ENCODE measurements at regions not wholly inside any gene's neighbourhood (a gene's known extent, or its start where the extent isn't known, plus 50 kb on each side); places are given as distances from the start of the nearest gene placed in this dataset.

GRCh38 chr16:73883841-73884240 lies 412.8 kb upstream of the PSMD7 start:
- Histone ChIP-seq H3K27me3 (replicated peaks) (no peaks in the 10 kb centered on the region), H3K36me3 (replicated peaks) (no peaks in the 10 kb centered on the region), H3K4me3 (ENCODE audit: low read depth, low read length) (no peak overlapping the region), H3K27ac (no peak overlapping the region)
- in situ Hi-C loops (cut with HindIII; ENCODE audit: low pct_ligation_motif_present, low sequenced_read_pairs): no loop called here
- no peak for DNase-seq
- no peak for TF ChIP-seq CTCF (IDR thresholded peaks at IDR 0.05; ENCODE audit: low read depth, low read length, missing control alignments)

GRCh38 chr16:73883126-73883525 lies 413.5 kb upstream of the PSMD7 start:
- Histone ChIP-seq H3K27me3 (replicated peaks) (no peaks in the 10 kb centered on the region), H3K4me3 (ENCODE audit: low read depth, low read length) (no peak overlapping the region), H3K27ac (no peak overlapping the region), H3K36me3 (replicated peaks) (no peaks in the 10 kb centered on the region)
- no peak for TF ChIP-seq CTCF (IDR thresholded peaks at IDR 0.05; ENCODE audit: low read depth, low read length, missing control alignments)
- in situ Hi-C loops (cut with HindIII; ENCODE audit: low pct_ligation_motif_present, low sequenced_read_pairs): no loop called here
- DNase-seq: no peak

GRCh38 chr16:73882651-73883050 lies 414.0 kb upstream of the PSMD7 start:
- TF ChIP-seq CTCF (IDR thresholded peaks at IDR 0.05; ENCODE audit: low read depth, low read length, missing control alignments): no peak
- no peaks in the 10 kb centered on the region for H3K27me3 ChIP-seq (replicated peaks)
- no peak overlapping the region for H3K4me3 ChIP-seq (ENCODE audit: low read depth, low read length)
- no peaks in the 10 kb centered on the region for H3K36me3 ChIP-seq (replicated peaks)
- no peak overlapping the region for H3K27ac ChIP-seq
- in situ Hi-C loops (cut with HindIII; ENCODE audit: low pct_ligation_motif_present, low sequenced_read_pairs): no loop called here
- DNase-seq: no peak

GRCh38 chr16:73882033-73882432 lies 414.6 kb upstream of the PSMD7 start:
- in situ Hi-C loops (cut with HindIII; ENCODE audit: low pct_ligation_motif_present, low sequenced_read_pairs): no loop called here
- no peak for TF ChIP-seq CTCF (IDR thresholded peaks at IDR 0.05; ENCODE audit: low read depth, low read length, missing control alignments)
- H3K27me3 ChIP-seq (replicated peaks): no peaks in the 10 kb centered on the region
- no peak for DNase-seq
- H3K36me3 ChIP-seq (replicated peaks): no peaks in the 10 kb centered on the region
- no peak overlapping the region for H3K4me3 ChIP-seq (ENCODE audit: low read depth, low read length)
- H3K27ac ChIP-seq: no peak overlapping the region

- in situ Hi-C loops (cut with HindIII; ENCODE audit: low pct_ligation_motif_present, low sequenced_read_pairs): no loop called here
- Histone ChIP-seq H3K36me3 (replicated peaks) (no peaks in the 10 kb centered on the region), H3K27ac (no peak overlapping the region), H3K27me3 (replicated peaks) (no peaks in the 10 kb centered on the region), H3K4me3 (ENCODE audit: low read depth, low read length) (no peak overlapping the region)
- no peak for TF ChIP-seq CTCF (IDR thresholded peaks at IDR 0.05; ENCODE audit: low read depth, low read length, missing control alignments)
- no peak for DNase-seq
Measured at GRCh38 chr16:73879621-73880020, 417.0 kb upstream of the PSMD7 start.

GRCh38 chr16:73878611-73879010 lies 418.0 kb upstream of the PSMD7 start:
- TF ChIP-seq CTCF (IDR thresholded peaks at IDR 0.05; ENCODE audit: low read depth, low read length, missing control alignments): peak; percentile 58
- in situ Hi-C loops (cut with HindIII; ENCODE audit: low pct_ligation_motif_present, low sequenced_read_pairs): no loop called here
- Histone ChIP-seq H3K36me3 (replicated peaks) (no peaks in the 10 kb centered on the region), H3K4me3 (ENCODE audit: low read depth, low read length) (no peak overlapping the region), H3K27ac (no peak overlapping the region), H3K27me3 (replicated peaks) (no peaks in the 10 kb centered on the region)
- peak; percentile 61 for DNase-seq
